Body of pancreas (tissue), 4 donors: ENCODE measurements at regions not wholly inside any gene's neighbourhood (a gene's known extent, or its start where the extent isn't known, plus 50 kb on each side); places are given as distances from the start of the nearest gene placed in this dataset.

Experiments
- CTCF ChIP-seq, 7 experiments: fragments of 450-650 bp in 4 of 7; fragments of 200-600 bp in 3 of 7; sonication (generic) in 3 of 7; IDR thresholded peaks; one replicate each; pipeline ENCODE4 v1.5.1; 2016 to 2019; ENCODE audit warnings: antibody characterized with exemption in 7 of 7
- POLR2A ChIP-seq, 3 donors: fragments of 450-650 bp; IDR thresholded peaks; one replicate each; pipeline ENCODE4 v1.6.1; 2016; ENCODE audit warnings: antibody characterized with exemption in 3 of 3, mild to moderate bottlenecking in 2 of 3

GRCh38 chr4:174389439-174389838 lies 105.7 kb downstream of the CEP44 start:
- TF ChIP-seq CTCF (IDR thresholded peaks at IDR 0.05) (no peak), POLR2A (IDR thresholded peaks at IDR 0.05) (no peak)
